GM12872 (cell line): ENCODE measurements at regions not wholly inside any gene's neighbourhood (a gene's known extent, or its start where the extent isn't known, plus 50 kb on each side); places are given as distances from the start of the nearest gene placed in this dataset.

Experiments
- CTCF ChIP-seq: IDR thresholded peaks from 3 replicates; pipeline ENCODE4 v1.5.1; 2011; ENCODE audit warnings: low read depth, mild to moderate bottlenecking, low read length, moderate library complexity; ENCODE audit not compliant: insufficient read depth

GRCh38 chr11:96551136-96551535 lies 161.3 kb downstream of the JRKL start:
- TF ChIP-seq CTCF: no peak

DNA sequence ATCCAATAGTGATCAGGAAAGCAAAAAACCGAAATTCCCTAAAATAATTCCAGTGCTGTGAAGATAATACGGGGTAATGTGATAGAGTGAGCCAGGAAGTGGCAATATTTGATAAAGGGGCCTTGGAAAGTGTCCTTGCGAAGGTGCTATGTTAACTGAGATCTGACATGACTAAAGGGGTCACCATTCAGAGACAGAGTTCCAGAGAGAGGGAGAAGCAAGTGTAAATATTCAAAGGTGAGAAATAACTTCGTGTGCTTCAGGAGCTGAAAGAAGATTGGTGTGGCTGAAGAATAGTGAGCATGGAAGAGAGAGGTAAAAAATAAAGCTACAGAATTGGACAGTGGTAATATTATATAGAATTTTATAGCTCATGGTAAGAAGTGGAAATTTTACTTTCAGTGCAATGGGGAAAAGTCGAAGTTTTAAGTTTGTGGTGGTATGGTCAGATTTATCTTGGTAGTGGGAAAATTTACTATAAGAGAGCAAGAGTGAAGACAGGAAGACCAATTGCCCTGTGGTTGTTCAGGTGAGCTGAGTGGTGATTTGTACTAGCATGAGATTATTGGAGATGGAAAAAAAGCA lies 164.5 kb downstream of the JRKL start:
- TF ChIP-seq CTCF: no peak

DNA sequence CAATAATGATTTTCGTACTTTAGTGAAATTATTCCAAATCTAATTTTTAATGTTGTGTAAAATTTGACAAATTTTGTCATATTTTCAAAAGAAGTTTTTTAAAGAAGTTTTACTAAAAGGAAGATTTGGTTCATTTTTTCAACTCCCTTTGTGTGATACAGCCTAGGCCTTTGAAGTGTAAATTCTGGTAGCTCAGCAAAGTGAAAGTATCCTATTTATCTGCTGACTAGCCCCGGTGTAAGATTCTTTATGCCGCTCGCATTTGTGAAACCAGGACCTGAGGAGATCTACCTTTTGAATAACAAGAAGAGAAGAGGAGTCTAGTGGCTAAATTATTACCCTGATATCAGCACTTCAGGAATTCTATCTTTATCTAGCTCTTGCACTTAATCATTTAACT lies 177.4 kb downstream of the JRKL start:
- TF ChIP-seq CTCF: no peak

GRCh38 chr11:96567667-96568066 lies 177.9 kb downstream of the JRKL start:
- no peak for TF ChIP-seq CTCF

GRCh38 chr11:96576383-96576782 lies 186.6 kb downstream of the JRKL start:
- no peak for TF ChIP-seq CTCF

GRCh38 chr11:96578379-96578778 lies 188.6 kb downstream of the JRKL start:
- no peak for TF ChIP-seq CTCF

DNA sequence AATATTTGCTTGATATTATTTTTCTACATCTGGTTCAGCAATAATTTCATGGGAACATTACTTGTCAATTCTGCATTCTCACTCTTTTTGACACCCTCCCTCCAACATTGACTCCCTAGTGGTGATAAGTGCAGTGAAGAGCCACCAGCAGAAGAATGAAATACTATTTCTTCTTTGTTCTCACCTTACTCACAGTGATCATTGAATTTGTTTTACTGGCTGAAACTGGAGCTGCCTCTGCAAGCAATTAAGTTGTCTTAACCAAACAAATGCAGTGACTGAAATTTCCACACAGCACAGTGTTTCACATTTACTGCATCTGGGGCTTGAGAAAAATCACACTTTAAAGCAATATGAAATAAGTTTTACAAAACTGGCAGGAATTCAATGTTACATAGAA lies 189.8 kb downstream of the JRKL start:
- no peak for TF ChIP-seq CTCF

- no peak for TF ChIP-seq CTCF
Measured at GRCh38 chr11:96580476-96581040, 190.7 kb downstream of the JRKL start.
